Type B pancreatic cell (in vitro differentiated cells): ENCODE measurements at regions not wholly inside any gene's neighbourhood (a gene's known extent, or its start where the extent isn't known, plus 50 kb on each side); places are given as distances from the start of the nearest gene placed in this dataset.

Source experiments
- DNase-seq: peaks from one replicate; pipeline ENCODE4 v3.0.0; 2021; ENCODE audit warnings: mixed read lengths; ENCODE audit not compliant: unreplicated experiment; ENCODE audit errors: extremely low spot score
- H3K27ac Mint-ChIP-seq: 2 replicates; pipeline ENCODE4 v1.8.0; 2021; ENCODE audit warnings: mild to moderate bottlenecking, mixed read lengths
- H3K27me3 Mint-ChIP-seq: 2 replicates; pipeline ENCODE4 v1.8.0; 2021; ENCODE audit warnings: mixed read lengths
- H3K36me3 Mint-ChIP-seq: 2 replicates; pipeline ENCODE4 v1.8.0; 2021; ENCODE audit warnings: mixed read lengths
- H3K4me1 Mint-ChIP-seq: one replicate; pipeline ENCODE4 v1.8.0; 2021; ENCODE audit warnings: mixed read lengths; ENCODE audit not compliant: unreplicated experiment
- H3K4me3 Mint-ChIP-seq: 2 replicates; pipeline ENCODE4 v1.8.0; 2021; ENCODE audit warnings: mild to moderate bottlenecking, mixed read lengths
- H3K9me3 Mint-ChIP-seq: 2 replicates; pipeline ENCODE4 v1.8.0; 2021; ENCODE audit warnings: mixed read lengths
- CTCF ChIP-seq: fragments of 200-600 bp; sonication (generic); conservative IDR thresholded peaks from 2 replicates; pipeline ENCODE4 v1.5.0; 2021; ENCODE audit warnings: antibody characterized with exemption, mild to moderate bottlenecking

GRCh38 chr2:146312899-146313298 is 1531.9 kb upstream of the ACVR2A start:
- Mint-ChIP-seq H3K4me1 (peaks cover 10% of the 10 kb centered on the region), H3K4me3 (no peak overlapping the region), H3K27me3 (no peaks in the 10 kb centered on the region), H3K27ac (no peak overlapping the region), H3K36me3 (no peaks in the 10 kb centered on the region), H3K9me3 (no peaks in the 10 kb centered on the region)
- TF ChIP-seq CTCF = peak; percentile 58
- DNase-seq = no peak

GRCh38 chr2:146305164-146305563 is 1539.7 kb upstream of the ACVR2A start:
- DNase-seq = no peak
- Mint-ChIP-seq H3K27me3 (no peaks in the 10 kb centered on the region), H3K27ac (no peak overlapping the region), H3K4me1 (peaks cover 10% of the 10 kb centered on the region), H3K36me3 (peaks cover 5% of the 10 kb centered on the region), H3K9me3 (peaks cover 28% of the 10 kb centered on the region), H3K4me3 (peak overlapping the region; percentile 16)
- no peak for TF ChIP-seq CTCF

- no peak overlapping the region for H3K27ac Mint-ChIP-seq
- no peak overlapping the region for H3K4me3 Mint-ChIP-seq
- peaks cover 38% of the 10 kb centered on the region for H3K9me3 Mint-ChIP-seq
- H3K27me3 Mint-ChIP-seq = no peaks in the 10 kb centered on the region
- TF ChIP-seq CTCF = no peak
- peaks cover 10% of the 10 kb centered on the region for H3K4me1 Mint-ChIP-seq
- DNase-seq = no peak
- H3K36me3 Mint-ChIP-seq = peaks cover 11% of the 10 kb centered on the region
Measured at GRCh38 chr2:146301287-146301686, 1543.5 kb upstream of the ACVR2A start.

GRCh38 chr2:146295080-146295670 is 1549.7 kb upstream of the ACVR2A start:
- Mint-ChIP-seq H3K9me3 (peaks cover 11% of the 10 kb centered on the region), H3K27ac (no peak overlapping the region), H3K36me3 (peaks cover 7% of the 10 kb centered on the region), H3K27me3 (no peaks in the 10 kb centered on the region), H3K4me3 (no peak overlapping the region), H3K4me1 (no peaks in the 10 kb centered on the region)
- TF ChIP-seq CTCF = no peak
- no peak for DNase-seq

GRCh38 chr2:146287281-146287680 is 1557.5 kb upstream of the ACVR2A start:
- no peak overlapping the region for H3K27ac Mint-ChIP-seq
- no peak for DNase-seq

More at GRCh38 chr2:146287281-146287680, 1557.5 kb upstream of the ACVR2A start:
- Mint-ChIP-seq H3K27me3 (no peaks in the 10 kb centered on the region), H3K36me3 (no peaks in the 10 kb centered on the region), H3K4me1 (no peaks in the 10 kb centered on the region), H3K9me3 (peaks cover 5% of the 10 kb centered on the region), H3K4me3 (no peak overlapping the region)
- no peak for TF ChIP-seq CTCF
